Neural cell (in vitro differentiated cells): ENCODE measurements at regions not wholly inside any gene's neighbourhood (a gene's known extent, or its start where the extent isn't known, plus 50 kb on each side); places are given as distances from the start of the nearest gene placed in this dataset.

Experiments
- H2AFZ ChIP-seq: fragments of 200-600, 300-800 bp; sonication (generic), shearing (Covaris generic); 2 replicates; pipeline ENCODE4 v1.6.0; 2014; ENCODE audit warnings: low read depth, mild to moderate bottlenecking, antibody characterized with exemption, low read length, moderate library complexity
- H3F3A ChIP-seq: fragments of 200-600 bp; shearing (Covaris generic); 2 replicates; pipeline ENCODE4 v1.6.1; 2016; ENCODE audit warnings: mild to moderate bottlenecking, moderate library complexity, mixed read lengths, antibody characterized with exemption, low read length; ENCODE audit not compliant: insufficient read depth, poor library complexity, severe bottlenecking
- H3K27ac ChIP-seq: fragments of 200-600, 300-800 bp; sonication (generic), shearing (Covaris generic); 2 replicates; pipeline ENCODE4 v1.5.1; 2014; ENCODE audit warnings: mild to moderate bottlenecking, low read length, moderate library complexity
- H3K27me3 ChIP-seq: fragments of 300-800, 200-600 bp; sonication (generic), shearing (Covaris generic); 2 replicates; pipeline ENCODE4 v1.6.0; 2014; ENCODE audit warnings: mild to moderate bottlenecking, low read depth, low read length, moderate library complexity; ENCODE audit not compliant: insufficient read depth
- H3K36me3 ChIP-seq: fragments of 300-800, 200-600 bp; sonication (generic), shearing (Covaris generic); 2 replicates; pipeline ENCODE4 v1.5.1; 2014; ENCODE audit warnings: mild to moderate bottlenecking, antibody characterized with exemption, low read length, moderate library complexity; ENCODE audit not compliant: insufficient read depth
- H3K4me2 ChIP-seq: fragments of 300-800, 200-600 bp; sonication (generic), shearing (Covaris generic); 2 replicates; pipeline ENCODE4 v1.6.0; 2014; ENCODE audit warnings: mild to moderate bottlenecking, low read length
- H3K4me3 ChIP-seq: fragments of 300-800, 200-600 bp; sonication (generic), shearing (Covaris generic); 2 replicates; pipeline ENCODE4 v1.5.1; 2014; ENCODE audit warnings: mild to moderate bottlenecking, low read length, moderate library complexity
- H3K79me2 ChIP-seq: fragments of 200-600 bp; shearing (Covaris generic); replicated peaks from 2 replicates; pipeline ENCODE4 v1.6.0; 2014; ENCODE audit warnings: mild to moderate bottlenecking, low read length, moderate library complexity; ENCODE audit not compliant: insufficient read depth
- H3K9ac ChIP-seq: fragments of 300-800, 200-600 bp; sonication (generic), shearing (Covaris generic); 2 replicates; pipeline ENCODE4 v1.6.1; 2016; ENCODE audit warnings: mild to moderate bottlenecking, low read length, mixed read lengths
- H3K9me2 ChIP-seq: fragments of 200-600 bp; shearing (Covaris generic); 2 replicates; pipeline ENCODE4 v1.6.1; 2016; ENCODE audit warnings: mild to moderate bottlenecking, low read length, mixed read lengths; ENCODE audit not compliant: insufficient read depth
- H3K9me3 ChIP-seq: fragments of 200-600, 300-800 bp; sonication (generic), shearing (Covaris generic); 2 replicates; pipeline ENCODE4 v1.6.1; 2016; ENCODE audit warnings: mild to moderate bottlenecking, mixed run types, low read length, moderate library complexity, mixed read lengths
- H4K20me1 ChIP-seq: fragments of 200-600 bp; shearing (Covaris generic); 2 replicates; pipeline ENCODE4 v1.6.1; 2016; ENCODE audit warnings: mild to moderate bottlenecking, mixed run types; ENCODE audit not compliant: insufficient read depth
- EP300 ChIP-seq: fragments of 450-650 bp; conservative IDR thresholded peaks from 2 replicates; pipeline ENCODE4 v1.6.1; 2014; ENCODE audit warnings: antibody characterized with exemption, mild to moderate bottlenecking, moderate library complexity; ENCODE audit not compliant: poor library complexity, severe bottlenecking
- EZH2 ChIP-seq: fragments of 200-600, 300-800 bp; shearing (Covaris generic), sonication (generic); IDR thresholded peaks from 2 replicates; pipeline ENCODE4 v1.6.1; 2014; ENCODE audit warnings: antibody characterized with exemption, low read length, borderline replicate concordance, mild to moderate bottlenecking; ENCODE audit not compliant: insufficient read depth, poor library complexity, severe bottlenecking
- MXI1 ChIP-seq: fragments of 450-650 bp; conservative IDR thresholded peaks from 2 replicates; pipeline ENCODE4 v1.6.1; 2014; ENCODE audit warnings: antibody characterized with exemption, mild to moderate bottlenecking; ENCODE audit not compliant: poor library complexity, severe bottlenecking
- POLR2AphosphoS5 ChIP-seq: IDR thresholded peaks from 2 replicates; pipeline ENCODE4 v1.6.1; 2012
- RAD21 ChIP-seq: fragments of 450-650 bp; conservative IDR thresholded peaks from 2 replicates; pipeline ENCODE4 v1.6.1; 2014; ENCODE audit warnings: antibody characterized with exemption, mild to moderate bottlenecking, moderate library complexity
- REST ChIP-seq: IDR thresholded peaks from 2 replicates; pipeline ENCODE4 v1.6.1; 2012; ENCODE audit warnings: borderline replicate concordance
- SMC3 ChIP-seq: fragments of 450-650 bp; conservative IDR thresholded peaks from 2 replicates; pipeline ENCODE4 v1.6.1; 2014; ENCODE audit warnings: antibody characterized with exemption, mild to moderate bottlenecking, moderate library complexity; ENCODE audit not compliant: poor library complexity
- TAF1 ChIP-seq: IDR thresholded peaks from 2 replicates; pipeline ENCODE4 v1.6.1; 2012; ENCODE audit warnings: low read depth
- TF ChIP-seq, protein P1 (sequence below): fragments of 450-650 bp; IDR thresholded peaks from 2 replicates; pipeline ENCODE4 v1.5.1; 2014; ENCODE audit warnings: antibody characterized with exemption, mild to moderate bottlenecking, moderate library complexity; ENCODE audit not compliant: poor library complexity, severe bottlenecking

DNA sequence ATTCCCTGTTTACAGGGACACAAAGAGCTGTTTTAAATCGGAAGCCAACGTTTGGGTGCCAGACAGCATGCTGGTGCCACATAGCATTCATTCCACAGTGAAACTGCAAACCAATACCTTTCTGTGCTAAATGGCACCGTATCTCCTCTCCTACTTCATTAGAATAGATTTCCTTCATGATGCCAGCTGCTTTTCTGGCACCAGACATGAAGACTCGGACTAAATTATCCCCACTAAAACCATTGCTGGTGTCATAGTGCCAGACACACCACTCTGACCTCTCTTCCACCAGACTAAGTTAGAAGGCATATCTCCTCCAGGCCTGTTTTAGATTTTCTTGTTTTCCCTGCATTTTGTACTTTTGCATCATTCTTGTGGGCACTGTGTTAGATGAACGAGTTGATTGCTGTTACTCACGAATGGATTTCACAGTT is 155.1 kb downstream of the ETV1 start:
- Histone ChIP-seq H2AFZ (no peak overlapping the region), H3K4me3 (no peak overlapping the region), H3K9me3 (no peaks in the 10 kb centered on the region), H3K27me3 (no peaks in the 10 kb centered on the region), H3K36me3 (no peaks in the 10 kb centered on the region), H3K9ac (no peak overlapping the region), H3K4me2 (no peak overlapping the region), H3F3A (no peaks in the 10 kb centered on the region), H4K20me1 (no peaks in the 10 kb centered on the region), H3K27ac (no peak overlapping the region), H3K79me2 (no peaks in the 10 kb centered on the region), H3K9me2 (no peaks in the 10 kb centered on the region)
- TF ChIP-seq REST (no peak), TAF1 (no peak), EZH2 (no peak), POLR2AphosphoS5 (no peak), EP300 (no peak), SMC3 (no peak), RAD21 (no peak), MXI1 (no peak)
- TF ChIP-seq, protein P1, sequence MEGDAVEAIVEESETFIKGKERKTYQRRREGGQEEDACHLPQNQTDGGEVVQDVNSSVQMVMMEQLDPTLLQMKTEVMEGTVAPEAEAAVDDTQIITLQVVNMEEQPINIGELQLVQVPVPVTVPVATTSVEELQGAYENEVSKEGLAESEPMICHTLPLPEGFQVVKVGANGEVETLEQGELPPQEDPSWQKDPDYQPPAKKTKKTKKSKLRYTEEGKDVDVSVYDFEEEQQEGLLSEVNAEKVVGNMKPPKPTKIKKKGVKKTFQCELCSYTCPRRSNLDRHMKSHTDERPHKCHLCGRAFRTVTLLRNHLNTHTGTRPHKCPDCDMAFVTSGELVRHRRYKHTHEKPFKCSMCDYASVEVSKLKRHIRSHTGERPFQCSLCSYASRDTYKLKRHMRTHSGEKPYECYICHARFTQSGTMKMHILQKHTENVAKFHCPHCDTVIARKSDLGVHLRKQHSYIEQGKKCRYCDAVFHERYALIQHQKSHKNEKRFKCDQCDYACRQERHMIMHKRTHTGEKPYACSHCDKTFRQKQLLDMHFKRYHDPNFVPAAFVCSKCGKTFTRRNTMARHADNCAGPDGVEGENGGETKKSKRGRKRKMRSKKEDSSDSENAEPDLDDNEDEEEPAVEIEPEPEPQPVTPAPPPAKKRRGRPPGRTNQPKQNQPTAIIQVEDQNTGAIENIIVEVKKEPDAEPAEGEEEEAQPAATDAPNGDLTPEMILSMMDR, result no peak

DNA sequence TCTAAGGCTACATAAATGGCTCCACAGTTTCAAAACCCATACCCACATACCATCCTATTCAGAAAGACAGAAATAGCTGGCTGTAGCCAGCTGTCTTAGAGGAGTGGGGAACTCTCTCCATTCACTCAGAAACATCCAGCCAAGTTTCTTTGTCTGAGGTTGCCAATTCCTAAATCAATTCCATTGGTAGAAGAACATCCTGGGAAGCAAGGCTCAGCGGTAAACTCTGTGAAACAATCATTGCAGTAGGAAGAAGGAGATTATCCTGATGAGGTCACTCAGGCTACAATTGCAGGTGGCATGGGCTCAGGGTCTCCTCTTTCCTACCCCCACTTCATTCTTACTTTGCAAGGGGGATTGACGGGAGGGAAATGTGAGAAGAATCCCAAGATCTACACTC is 154.0 kb downstream of the ETV1 start:
- Histone ChIP-seq H3K36me3 (no peaks in the 10 kb centered on the region), H3K9ac (no peak overlapping the region), H3K27me3 (no peaks in the 10 kb centered on the region), H3K4me2 (no peak overlapping the region), H3K27ac (no peak overlapping the region), H3K9me3 (no peaks in the 10 kb centered on the region), H2AFZ (no peak overlapping the region), H4K20me1 (no peaks in the 10 kb centered on the region), H3K4me3 (no peak overlapping the region), H3K9me2 (no peaks in the 10 kb centered on the region), H3F3A (no peaks in the 10 kb centered on the region), H3K79me2 (no peaks in the 10 kb centered on the region)
- TF ChIP-seq, protein P1, result no peak
- TF ChIP-seq POLR2AphosphoS5 (no peak), REST (no peak), EP300 (no peak), TAF1 (no peak), EZH2 (no peak), RAD21 (no peak), SMC3 (no peak), MXI1 (no peak)
